HCT116 (cell line): ENCODE measurements at regions not wholly inside any gene's neighbourhood (a gene's known extent, or its start where the extent isn't known, plus 50 kb on each side); places are given as distances from the start of the nearest gene placed in this dataset.

Experiments used
- ATAC-seq: fragments of 200-7000 bp; cut with Tn5 transposase; 2 replicates; pipeline ENCODE4 v1.9.1; 2020; ENCODE audit warnings: mild to moderate bottlenecking, moderate library complexity
- BruUV-seq: library from RNA; stranded (reverse); fragments of 400-500 nt; replicated peaks from 2 replicates; lab custom pipeline; 2021; lab: Mats Ljungman, UMichigan
- CTCF ChIA-PET: fragments of 300-600 bp; sonication (Branson Sonifier 250); formaldehyde crosslinking; loops from one replicate; lab custom pipeline; 2021; ENCODE audit warnings: antibody characterized with exemption; lab: Charles Lee
- POLR2A ChIA-PET: fragments of 300-600, 350-600 bp; sonication (Branson Sonifier 250); formaldehyde crosslinking; loops from one replicate; lab custom pipeline; 2021; ENCODE audit warnings: antibody characterized with exemption; lab: Charles Lee
- RAD21 ChIA-PET, 2 experiments: fragments of 300-600 bp; sonication (Branson Sonifier 250); formaldehyde crosslinking; loops; one replicate each; lab custom pipeline; 2023; ENCODE audit warnings: low total read pairs in 2 of 2; ENCODE audit not compliant: uncharacterized antibody in 2 of 2, unreplicated experiment in 2 of 2, low non-redundant PET in 1 of 2; lab: Charles Lee
- DNase-seq: peaks from one replicate; pipeline ENCODE4 v3.0.0-alpha.2; 2010; ENCODE audit warnings: low read depth, low spot score
- H2AFZ ChIP-seq: fragments of 200-600 bp; shearing (Covaris generic), sonication (generic); 2 replicates; pipeline ENCODE4 v1.6.1; 2017; ENCODE audit warnings: low read depth, mixed run types, mixed read lengths, antibody characterized with exemption, low read length; ENCODE audit not compliant: poor library complexity, severe bottlenecking
- H3K27ac ChIP-seq: 2 replicates; pipeline ENCODE4 v1.5.1; 2012; ENCODE audit warnings: low read depth, low read length
- H3K27me3 ChIP-seq: fragments of 200-600 bp; sonication (generic); 2 replicates; pipeline ENCODE4 v1.6.1; 2016; ENCODE audit warnings: mixed run types, low read length, mixed read lengths; ENCODE audit not compliant: insufficient read depth
- H3K36me3 ChIP-seq, 2 experiments: fragments of 200-500 bp in 1 of 2; fragments of 200-600 bp in 1 of 2; sonication (Bioruptor generic) in 1 of 2; sonication (generic) in 1 of 2; 2 replicates each; pipeline versions ENCODE4 v1.5.1 to v1.6.1; 2014 to 2016; ENCODE audit warnings: low read length in 2 of 2, inconsistent platforms in 1 of 2, mixed read lengths in 1 of 2, mixed run types in 1 of 2; ENCODE audit not compliant: insufficient read depth in 2 of 2, control insufficient read depth in 1 of 2
- H3K4me1 ChIP-seq, 2 experiments: fragments of 200-600 bp in 1 of 2; sonication (generic) in 1 of 2; 2 replicates each; pipeline versions ENCODE4 v1.5.1 to v1.6.1; 2012 to 2017; ENCODE audit warnings: low read length in 2 of 2, inconsistent platforms in 1 of 2, mild to moderate bottlenecking in 1 of 2, mixed read lengths in 1 of 2, mixed run types in 1 of 2, moderate library complexity in 1 of 2; ENCODE audit not compliant: insufficient read depth in 2 of 2, control insufficient read depth in 1 of 2
- H3K4me2 ChIP-seq: fragments of 200-600 bp; sonication (generic); 2 replicates; pipeline ENCODE4 v1.6.1; 2017; ENCODE audit warnings: mixed run types, low read length, mixed read lengths
- H3K4me3 ChIP-seq, 2 experiments: fragments of 200-600 bp in 1 of 2; sonication (generic) in 1 of 2; replicated peaks in 1 of 2; 2 replicates each; pipeline ENCODE4 v1.5.1; 2011 to 2016; ENCODE audit warnings: low read length in 2 of 2, control low read depth in 1 of 2, low read depth in 1 of 2, mild to moderate bottlenecking in 1 of 2, mixed read lengths in 1 of 2, mixed run types in 1 of 2
- H3K79me2 ChIP-seq: fragments of 200-600 bp; sonication (generic); 2 replicates; pipeline ENCODE4 v1.6.1; 2017; ENCODE audit warnings: mild to moderate bottlenecking, mixed run types, low read length, moderate library complexity, mixed read lengths; ENCODE audit not compliant: insufficient read depth
- H3K9ac ChIP-seq: fragments of 200-600 bp; sonication (generic); 2 replicates; pipeline ENCODE4 v1.6.1; 2016; ENCODE audit warnings: low read length, mixed read lengths
- H3K9me2 ChIP-seq: fragments of 200-600 bp; sonication (generic), shearing (Covaris generic); 2 replicates; pipeline ENCODE4 v1.6.1; 2017; ENCODE audit warnings: mixed run types, mild to moderate bottlenecking, moderate library complexity; ENCODE audit not compliant: insufficient read depth
- H3K9me3 ChIP-seq, 2 experiments: fragments of 200-500 bp in 1 of 2; fragments of 200-600 bp in 1 of 2; sonication (Bioruptor generic) in 1 of 2; sonication (generic) in 1 of 2; 2 replicates each; pipeline ENCODE4 v1.6.1; 2014 to 2017; ENCODE audit warnings: low read length in 2 of 2, mixed read lengths in 2 of 2, inconsistent platforms in 1 of 2, low read depth in 1 of 2, mild to moderate bottlenecking in 1 of 2, mixed run types in 1 of 2, moderate library complexity in 1 of 2; ENCODE audit not compliant: control insufficient read depth in 1 of 2, insufficient read depth in 1 of 2
- H4K20me1 ChIP-seq: fragments of 200-600 bp; sonication (generic), shearing (Covaris generic); 2 replicates; pipeline ENCODE4 v1.6.1; 2017; ENCODE audit warnings: mixed run types, mild to moderate bottlenecking, moderate library complexity; ENCODE audit not compliant: insufficient read depth
- CBX3 ChIP-seq: IDR thresholded peaks from 2 replicates; pipeline ENCODE4 v1.6.1; 2012; ENCODE audit warnings: low read depth
- EGR1 ChIP-seq: IDR thresholded peaks from 2 replicates; pipeline ENCODE4 v1.6.1; 2012; ENCODE audit warnings: low read depth
- ELF1 ChIP-seq: IDR thresholded peaks from 2 replicates; pipeline ENCODE4 v1.6.1; 2012; ENCODE audit warnings: low read depth, borderline replicate concordance
- EZH2phosphoT487 ChIP-seq: fragments of 200-600 bp; IDR thresholded peaks from 2 replicates; pipeline ENCODE4 v1.6.1; 2018; ENCODE audit warnings: antibody characterized with exemption, borderline replicate concordance
- FOSL1 ChIP-seq: IDR thresholded peaks from 2 replicates; pipeline ENCODE4 v1.6.1; 2012; ENCODE audit warnings: low read depth
- MAX ChIP-seq: IDR thresholded peaks from 2 replicates; pipeline ENCODE4 v1.6.1; 2012
- POLR2A ChIP-seq: IDR thresholded peaks from 2 replicates; pipeline ENCODE4 v1.7.0; 2011; ENCODE audit warnings: borderline replicate concordance; ENCODE audit not compliant: insufficient read depth, insufficient read length; ENCODE audit errors: extremely low read depth
- POLR2AphosphoS5 ChIP-seq: IDR thresholded peaks from 2 replicates; pipeline ENCODE4 v1.6.1; 2011; ENCODE audit warnings: mild to moderate bottlenecking, low read depth, low read length, moderate library complexity
- REST ChIP-seq: IDR thresholded peaks from 2 replicates; pipeline ENCODE4 v1.6.1; 2012; ENCODE audit warnings: low read depth
- SIN3A ChIP-seq: IDR thresholded peaks from 2 replicates; pipeline ENCODE4 v1.6.1; 2012; ENCODE audit warnings: low read depth
- SRF ChIP-seq: IDR thresholded peaks from 2 replicates; pipeline ENCODE4 v1.6.1; 2012; ENCODE audit warnings: low read depth
- TCF7L2 ChIP-seq: IDR thresholded peaks from 2 replicates; pipeline ENCODE4 v1.7.0; 2011; ENCODE audit warnings: borderline replicate concordance, inconsistent platforms; ENCODE audit not compliant: insufficient read depth, insufficient read length; ENCODE audit errors: extremely low read depth
- ZBTB33 ChIP-seq: IDR thresholded peaks from 2 replicates; pipeline ENCODE4 v1.6.1; 2011; ENCODE audit warnings: mild to moderate bottlenecking, low read length, moderate library complexity; ENCODE audit not compliant: insufficient replicate concordance; ENCODE audit errors: extremely low read depth
- ZFX ChIP-seq: fragments of 450-650 bp; IDR thresholded peaks from 2 replicates; pipeline ENCODE4 v1.6.1; 2017
- ZNF274 ChIP-seq: fragments of 200-500 bp; sonication (Bioruptor generic); IDR thresholded peaks from 2 replicates; pipeline ENCODE4 v1.6.1; 2014; ENCODE audit warnings: mild to moderate bottlenecking, low read depth, low read length, inconsistent platforms
- intact Hi-C: fragments of 100-400 bp; cut with micrococcal nuclease; formaldehyde crosslinking; loops from 2 replicates; pipeline ENCODE4 v1.10.0; 2022

- TF ChIP-seq ZBTB33 (no peak), TCF7L2 (no peak)
- TF ChIP-seq, all 23 proteins: peak for 0
These were observed 92.8 kb upstream of the CDH2 start (continued) for GRCh38 chr18:28269750-28270149.

DNA sequence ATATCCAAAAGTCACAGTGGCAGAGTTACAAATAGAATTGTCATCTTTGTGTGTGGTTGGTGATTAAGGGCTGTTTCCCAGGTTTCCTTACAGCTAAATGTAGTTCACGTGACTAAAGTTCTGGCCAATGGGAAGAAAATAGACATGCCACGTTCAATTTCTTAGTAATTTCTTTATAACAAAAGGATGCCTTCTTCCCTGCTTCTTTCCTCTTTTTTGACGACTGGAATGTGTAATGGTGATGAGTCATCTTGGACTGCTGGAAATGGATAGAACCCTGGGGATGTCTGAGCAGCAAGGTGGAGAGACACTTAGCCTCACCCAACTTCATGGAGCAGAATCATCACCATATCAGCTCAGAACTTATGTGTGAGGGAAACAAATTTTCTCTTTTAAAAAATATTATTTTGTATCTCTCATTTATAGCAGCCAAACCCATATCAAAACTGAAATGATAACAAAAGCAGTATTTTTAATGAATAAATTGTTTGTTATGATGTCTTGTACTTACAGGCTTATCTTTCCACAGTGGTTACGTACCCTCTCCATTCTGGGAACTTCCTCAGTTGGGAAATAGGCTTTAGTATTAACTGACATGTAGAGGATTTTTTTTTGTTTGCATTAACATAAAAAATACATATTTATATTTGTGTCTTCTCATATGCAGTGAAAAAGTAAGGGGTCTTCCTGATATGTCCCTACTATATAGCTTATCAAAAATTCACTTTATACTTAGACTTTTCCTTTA is 91.1 kb upstream of the CDH2 start:
- Histone ChIP-seq H3K4me1 (no peaks in the 10 kb centered on the region), H3K9ac (no peak overlapping the region), H3K9me2 (no peaks in the 10 kb centered on the region), H3K9me3 (no peaks in the 10 kb centered on the region), H3K27me3 (no peaks in the 10 kb centered on the region), H3K27ac (no peak overlapping the region), H3K79me2 (no peaks in the 10 kb centered on the region), H2AFZ (no peak overlapping the region), H3K4me3 (no peak overlapping the region), H4K20me1 (no peaks in the 10 kb centered on the region), H3K36me3 (no peaks in the 10 kb centered on the region), H3K4me2 (no peak overlapping the region)
- no TSS peak for BruUV-seq
- ChIA-PET CTCF (no interaction called here), POLR2A (no interaction called here), RAD21 (no interaction called here)
- ATAC-seq (no peak), DNase-seq (no peak)
- TF ChIP-seq CBX3 = no peak
- no peak for TF ChIP-seq REST
- TF ChIP-seq ZBTB33 = no peak
- TF ChIP-seq EGR1 = no peak
- TF ChIP-seq ZNF274 = no peak
- no peak for TF ChIP-seq SIN3A
- no peak for TF ChIP-seq POLR2AphosphoS5
- TF ChIP-seq ZFX = no peak
- no peak for TF ChIP-seq EZH2phosphoT487
- TF ChIP-seq MAX = no peak
- no peak for TF ChIP-seq TCF7L2
- TF ChIP-seq POLR2A = no peak
- TF ChIP-seq FOSL1 = no peak
- TF ChIP-seq ELF1 = no peak
- TF ChIP-seq SRF = no peak
- intact Hi-C loops = no loop called here
